Activated effector memory CD4-positive, alpha-beta T cell treated with anti-CD3 and anti-CD28 coated beads, Interleukin-2, amount 50 U/mL, for 16 hours (primary cell): ENCODE measurements at regions not wholly inside any gene's neighbourhood (a gene's known extent, or its start where the extent isn't known, plus 50 kb on each side); places are given as distances from the start of the nearest gene placed in this dataset.
"Not testable (repeated sequence)": the region's sequence is repeated elsewhere in the genome, so short reads cannot be mapped to it uniquely, and the experiment has no call there.

Experiments used
- DNase-seq: peaks from one replicate; pipeline ENCODE4 v3.0.0-alpha.2; 2020

DNA sequence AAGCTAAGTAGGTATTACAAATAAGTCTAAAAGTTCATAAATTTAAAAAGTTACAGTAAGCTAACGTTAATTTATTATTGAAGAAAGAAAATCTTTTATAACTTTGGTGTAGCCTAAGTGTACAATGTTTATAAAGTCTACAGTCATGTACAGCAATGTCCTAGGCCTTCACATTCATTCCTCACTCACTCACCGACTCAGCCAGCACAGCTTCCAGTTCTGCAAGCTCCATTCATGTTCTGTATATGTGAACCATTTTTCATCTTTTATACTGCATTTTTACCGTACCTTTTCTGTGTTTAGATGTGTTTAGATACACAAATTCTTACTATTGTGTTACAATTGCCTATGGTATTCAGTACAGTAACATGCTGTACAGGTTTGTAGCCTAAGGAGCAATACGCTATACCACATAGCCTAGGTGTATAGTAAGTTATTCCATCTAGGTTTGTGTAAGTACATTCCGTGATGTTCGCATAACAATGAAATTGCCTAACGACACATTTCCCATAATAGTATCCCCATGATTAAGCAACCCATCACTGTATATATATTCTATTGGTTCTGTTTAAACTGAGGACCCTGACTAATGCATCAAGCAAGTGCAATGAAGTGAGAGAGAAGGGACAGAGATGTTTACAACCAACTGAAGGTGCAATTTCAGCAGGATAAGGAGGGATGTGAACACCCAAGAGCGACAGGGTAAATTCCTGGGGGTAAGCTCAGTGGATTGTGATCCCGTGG, 88.9 kb upstream of the TRIO start:
- no peak for DNase-seq

DNA sequence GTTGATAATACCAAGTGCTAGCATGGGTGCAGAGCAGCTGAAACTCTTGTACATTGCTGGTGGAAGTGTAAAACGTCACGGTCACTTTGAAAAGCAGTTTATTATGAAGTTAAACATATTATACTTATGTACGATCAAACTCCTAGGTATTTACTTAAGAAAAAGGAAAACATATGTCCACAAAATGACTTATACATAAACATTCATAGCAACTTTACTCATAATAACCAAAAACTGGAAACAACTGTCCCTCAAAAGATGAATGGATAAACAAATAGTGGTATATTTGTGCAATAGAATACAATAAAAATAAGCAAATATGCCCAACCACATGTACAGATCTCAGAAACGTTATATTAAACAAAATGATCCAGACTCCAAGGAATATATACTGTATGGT, 92.3 kb upstream of the TRIO start:
- no peak for DNase-seq

DNA sequence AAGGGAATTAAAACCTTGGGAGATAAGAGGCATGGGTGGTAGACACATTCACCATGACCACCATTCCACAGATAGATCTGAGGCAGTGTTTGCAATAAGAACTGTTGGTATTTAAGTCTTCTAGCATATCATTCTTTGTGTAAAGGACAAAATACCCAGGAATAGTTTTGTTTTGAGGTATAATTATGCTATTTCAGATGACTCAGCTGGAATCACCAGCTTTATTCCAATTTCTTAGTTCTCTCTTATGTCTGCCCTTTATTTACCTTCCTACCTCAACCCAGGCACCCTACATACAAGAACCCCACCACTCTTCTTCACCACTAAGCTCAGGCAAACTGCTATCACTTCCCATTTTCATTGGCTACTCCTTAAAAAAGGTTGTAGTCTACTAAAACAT, 94.7 kb upstream of the TRIO start:
- no peak for DNase-seq

DNA sequence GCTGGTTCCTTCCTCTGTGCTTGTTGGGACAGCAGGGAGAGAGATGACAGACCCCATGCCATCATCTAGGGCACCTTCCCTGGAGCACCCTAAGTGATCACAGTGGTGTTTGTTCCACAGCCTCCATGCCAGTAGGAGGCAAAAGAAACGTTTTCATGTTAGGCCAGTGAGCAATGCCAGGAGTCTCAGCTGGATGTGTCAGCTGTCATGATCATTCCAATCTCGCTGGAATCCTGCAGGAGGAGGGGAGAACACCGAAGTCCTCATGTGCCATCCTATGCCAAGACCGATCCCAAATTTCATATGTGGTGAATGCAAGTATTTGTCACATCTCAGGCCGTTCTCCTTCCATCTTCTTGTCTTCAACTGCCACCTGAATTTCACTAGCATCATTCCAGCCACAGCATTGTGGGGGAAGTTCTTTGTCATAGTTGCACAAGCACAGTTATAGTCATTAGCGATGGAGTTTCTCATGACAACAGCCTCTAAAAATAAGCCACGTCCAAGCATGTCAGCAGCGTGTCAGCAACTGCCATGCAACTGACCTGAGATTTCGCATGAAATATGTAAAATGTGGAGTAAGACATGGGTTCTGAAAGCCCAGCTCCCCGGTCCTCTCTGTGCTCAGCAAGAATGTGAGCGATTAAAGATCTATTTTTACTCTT, 97.2 kb upstream of the DNAH5 start:
- no peak for DNase-seq

DNA sequence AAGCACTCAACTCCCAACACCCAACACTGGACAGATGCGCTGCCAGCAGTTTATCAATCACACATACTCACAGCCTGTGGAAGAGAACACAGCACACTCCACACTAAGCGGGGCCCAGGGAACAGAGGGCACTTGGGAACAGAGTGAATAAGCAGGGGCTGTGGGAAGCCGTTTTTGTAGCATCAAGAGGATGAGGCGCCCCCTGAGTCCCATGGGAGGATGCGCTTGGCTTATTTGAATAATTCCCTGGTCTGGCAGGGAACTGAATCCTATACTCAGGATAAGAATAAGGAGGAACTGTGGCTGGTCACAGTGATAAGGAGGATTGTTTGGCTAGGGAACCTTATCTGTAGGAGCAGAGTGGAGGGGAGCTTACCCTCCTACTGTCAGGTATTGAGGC, 96.1 kb upstream of the DNAH5 start:
- no peak for DNase-seq

DNA sequence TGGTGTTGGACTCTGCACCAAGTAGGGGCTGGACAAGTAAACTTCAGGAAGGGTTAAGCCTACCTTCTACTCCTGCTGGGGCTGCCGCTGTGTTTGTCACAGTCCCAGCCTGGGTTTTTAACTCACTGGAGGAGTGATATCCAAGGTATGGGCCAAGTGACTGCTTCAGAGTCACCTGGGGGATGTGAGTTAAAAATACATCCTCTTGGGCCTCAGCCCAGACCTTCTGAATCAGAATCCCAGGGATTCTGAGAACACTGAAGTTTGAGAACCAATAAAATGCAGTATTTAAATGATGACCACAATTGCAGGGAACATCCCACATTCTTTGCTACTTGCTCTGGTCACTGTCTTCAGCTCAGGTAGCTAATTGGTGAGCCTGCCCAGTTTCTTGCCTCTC, 95.1 kb upstream of the DNAH5 start:
- DNase-seq, result no peak

DNA sequence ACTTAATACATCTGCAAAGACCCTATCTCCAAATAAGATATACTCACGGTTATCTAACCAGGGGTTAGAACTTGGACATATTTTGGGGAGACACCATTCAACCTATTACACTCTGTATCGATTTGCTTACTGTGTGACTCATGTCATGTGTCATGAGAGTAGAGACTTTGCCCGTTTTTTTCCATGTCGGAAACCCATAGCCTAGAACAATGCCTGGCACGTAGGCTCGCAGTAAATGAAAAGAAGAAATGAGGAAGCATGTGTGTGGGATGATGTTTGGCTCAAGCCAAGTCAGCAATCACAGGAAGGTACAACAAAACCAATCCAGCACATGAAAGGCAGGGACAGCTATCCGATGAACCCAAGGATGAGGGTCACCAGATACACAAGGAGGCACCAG, 94.6 kb upstream of the DNAH5 start:
- no peak for DNase-seq

DNA sequence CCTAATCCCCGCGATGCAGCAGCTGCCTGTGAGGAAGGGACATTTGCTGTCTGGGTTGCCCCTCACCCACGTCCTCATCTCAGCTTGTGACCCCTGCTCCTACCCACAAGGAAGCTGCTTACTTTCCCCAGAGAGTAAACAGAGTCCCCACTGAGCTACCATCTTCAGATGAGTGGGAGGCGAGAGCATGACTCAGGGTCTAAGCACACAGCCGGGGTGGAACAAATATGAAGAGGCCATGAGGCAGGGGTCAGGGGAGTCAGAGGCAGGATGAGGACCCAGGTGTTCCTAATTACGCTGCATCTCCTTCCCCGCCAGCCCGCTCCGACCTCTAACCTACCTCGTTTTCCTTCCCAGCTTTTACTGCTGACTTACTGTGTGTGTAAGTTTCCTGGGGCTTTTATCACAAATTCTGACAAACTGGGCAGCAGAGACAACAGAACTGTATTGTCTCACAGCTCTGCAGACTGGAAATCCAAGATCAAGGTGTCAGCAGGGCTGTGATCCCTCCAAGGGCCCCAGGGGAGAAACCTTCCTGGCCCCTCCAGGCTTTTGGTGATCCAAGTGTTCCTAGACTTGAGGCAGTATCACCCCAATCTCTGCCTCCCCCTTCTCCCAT, 94.0 kb upstream of the DNAH5 start:
- no peak for DNase-seq

DNA sequence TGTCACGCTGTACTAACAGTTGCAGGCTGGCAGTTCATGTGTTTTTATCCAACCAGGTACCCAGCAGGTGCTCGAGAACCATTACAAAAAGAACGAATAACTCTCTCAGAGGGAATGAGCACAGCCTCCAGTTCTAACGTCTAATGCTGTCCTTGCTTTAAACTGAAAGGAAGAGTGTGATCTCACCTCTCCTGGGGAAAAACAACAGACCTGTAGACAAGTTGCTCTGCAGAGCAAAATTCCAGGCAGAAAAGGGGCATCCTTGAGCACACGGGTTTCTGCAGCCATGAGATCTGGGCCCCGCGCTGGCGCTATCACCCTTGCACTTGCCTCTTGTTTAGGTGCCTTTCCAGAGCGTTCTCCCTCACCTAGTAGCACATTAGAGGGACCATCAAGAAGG, 92.5 kb upstream of the DNAH5 start:
- no peak for DNase-seq

DNA sequence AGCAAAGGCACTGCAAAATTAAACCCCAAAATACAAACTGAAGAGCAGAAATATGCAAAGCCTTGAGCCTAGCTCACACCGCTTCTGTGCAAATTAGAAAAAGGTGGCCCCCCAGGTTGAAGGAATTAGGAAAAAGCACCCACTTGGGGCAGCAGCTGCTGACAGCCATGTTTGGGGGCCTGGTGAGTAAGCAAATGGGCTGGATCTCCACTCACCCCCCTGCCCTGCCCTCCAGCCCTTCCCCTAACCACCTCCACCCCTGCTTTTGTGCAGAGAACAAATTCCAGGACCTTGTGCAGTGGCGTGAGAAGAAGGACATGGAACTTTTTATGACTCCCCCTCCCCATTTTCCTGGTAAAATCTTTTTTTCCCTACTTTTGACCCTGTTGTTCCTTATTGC, 92.0 kb upstream of the DNAH5 start:
- no peak for DNase-seq

DNA sequence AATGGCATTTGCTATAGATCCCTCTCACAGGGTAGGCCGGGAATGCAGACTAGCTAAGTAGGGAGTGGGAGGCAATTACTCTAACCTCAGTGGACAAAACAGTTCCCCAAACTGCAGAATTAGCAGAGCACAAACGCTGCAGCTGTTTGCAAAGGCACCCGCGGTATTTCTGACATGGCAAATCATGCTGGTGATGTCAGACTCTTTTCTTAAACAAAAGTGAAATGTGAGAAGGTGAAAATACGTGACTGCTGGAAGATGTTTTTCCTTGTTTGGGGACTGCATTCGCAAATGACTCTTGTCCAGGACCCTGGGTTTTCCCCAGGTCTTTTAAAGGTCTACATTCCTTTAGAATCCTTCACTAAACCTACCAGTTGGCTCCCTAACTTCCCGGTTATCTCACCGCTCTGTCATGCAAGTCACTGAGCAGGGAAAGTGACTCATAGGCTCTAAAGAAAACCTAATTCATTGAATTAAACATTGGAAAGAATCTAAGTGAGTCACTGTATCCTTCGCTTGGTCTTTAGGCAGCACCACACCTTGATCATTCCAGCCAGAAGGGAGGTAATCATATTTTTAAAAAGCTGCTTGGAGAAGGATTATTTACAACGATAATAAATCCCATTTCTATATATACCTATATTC, 91.5 kb upstream of the DNAH5 start:
- DNase-seq, result no peak

DNA sequence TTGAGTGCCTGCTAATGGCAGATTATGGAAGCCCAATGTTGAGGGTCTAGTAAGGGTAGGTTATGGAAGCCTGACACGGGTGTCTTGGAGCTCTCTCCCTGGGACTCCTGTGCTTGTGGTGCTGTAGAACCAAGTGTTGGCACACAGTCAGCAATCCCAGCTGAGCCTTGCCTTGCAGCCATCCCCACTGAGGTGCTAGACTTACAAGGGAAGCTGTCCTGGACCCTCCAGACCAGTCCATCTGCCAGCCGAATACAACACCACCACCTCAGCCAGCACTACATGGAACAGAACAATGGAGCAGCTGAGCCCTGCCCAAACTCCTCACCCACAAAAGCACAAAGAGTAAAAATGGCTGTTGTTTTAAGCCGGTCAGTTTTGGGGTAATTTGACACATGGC, 90.5 kb upstream of the DNAH5 start:
- DNase-seq, result no peak

DNA sequence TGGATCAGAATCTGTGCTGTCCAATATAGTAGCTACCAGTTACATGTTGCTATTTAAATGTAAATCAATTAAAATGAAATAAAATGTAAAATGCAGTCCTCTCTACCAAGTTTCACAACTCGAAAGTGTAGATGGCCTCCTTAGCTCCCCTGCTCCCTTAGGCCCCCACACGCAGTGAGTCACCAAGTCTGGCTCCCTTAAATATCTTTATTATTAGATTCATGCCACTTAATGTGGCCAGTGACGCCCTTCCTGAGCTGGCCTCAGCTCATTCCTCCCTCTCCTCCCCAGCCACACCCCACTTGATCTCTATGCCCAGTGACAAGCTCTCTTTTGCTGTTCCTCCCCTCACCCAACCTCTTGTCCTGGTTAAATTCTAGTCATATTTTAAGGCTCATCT, 88.4 kb upstream of the DNAH5 start:
- DNase-seq, result no peak

DNA sequence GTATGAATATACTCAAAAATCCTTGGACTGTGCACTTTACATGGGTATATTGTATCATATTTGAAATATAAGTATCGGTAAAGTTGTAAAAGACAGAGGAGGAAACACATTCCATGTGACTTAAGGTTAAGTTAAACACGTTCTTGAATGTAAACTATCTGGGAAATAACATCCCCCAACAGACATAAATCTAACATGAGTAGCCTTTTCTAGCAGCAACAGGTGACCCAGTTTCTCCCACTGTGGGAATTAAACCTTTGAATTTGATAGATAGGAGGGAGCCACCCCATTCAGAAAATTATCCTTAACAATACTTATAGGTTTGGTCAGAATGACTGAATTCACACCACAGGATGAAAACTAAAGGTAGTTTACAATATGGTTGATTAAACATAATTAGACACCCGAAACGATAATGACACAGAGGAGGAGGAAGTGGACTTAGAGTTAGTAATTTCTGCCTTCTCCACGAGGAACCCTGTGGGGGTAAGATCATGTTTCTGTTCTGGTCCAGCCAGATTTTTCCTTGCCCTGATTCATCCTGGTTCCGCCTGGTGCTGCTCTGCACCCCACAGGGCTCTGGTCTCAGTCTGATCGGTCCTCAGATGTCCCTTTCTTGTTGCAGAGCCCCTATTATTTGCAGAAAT, 84.6 kb upstream of the DNAH5 start:
- no peak for DNase-seq

DNA sequence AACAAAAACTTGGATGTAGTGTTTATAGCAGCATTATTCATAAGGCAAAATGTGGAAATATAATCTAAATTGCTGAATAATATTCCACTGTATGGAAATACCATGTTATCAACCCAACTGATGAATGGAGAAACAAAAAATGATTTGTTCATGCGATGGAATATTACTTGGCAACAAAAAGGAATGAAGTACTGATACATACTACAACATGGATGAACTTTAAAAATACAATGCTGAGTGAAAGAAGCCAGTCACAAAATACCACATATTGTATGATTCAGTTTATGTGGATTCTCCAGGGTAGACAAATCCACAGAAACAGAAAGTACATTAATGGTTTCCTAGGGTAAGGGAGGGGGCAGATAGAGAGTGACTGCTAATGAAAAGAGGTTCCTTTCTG, 83.7 kb upstream of the DNAH5 start:
- DNase-seq, result no peak

DNA sequence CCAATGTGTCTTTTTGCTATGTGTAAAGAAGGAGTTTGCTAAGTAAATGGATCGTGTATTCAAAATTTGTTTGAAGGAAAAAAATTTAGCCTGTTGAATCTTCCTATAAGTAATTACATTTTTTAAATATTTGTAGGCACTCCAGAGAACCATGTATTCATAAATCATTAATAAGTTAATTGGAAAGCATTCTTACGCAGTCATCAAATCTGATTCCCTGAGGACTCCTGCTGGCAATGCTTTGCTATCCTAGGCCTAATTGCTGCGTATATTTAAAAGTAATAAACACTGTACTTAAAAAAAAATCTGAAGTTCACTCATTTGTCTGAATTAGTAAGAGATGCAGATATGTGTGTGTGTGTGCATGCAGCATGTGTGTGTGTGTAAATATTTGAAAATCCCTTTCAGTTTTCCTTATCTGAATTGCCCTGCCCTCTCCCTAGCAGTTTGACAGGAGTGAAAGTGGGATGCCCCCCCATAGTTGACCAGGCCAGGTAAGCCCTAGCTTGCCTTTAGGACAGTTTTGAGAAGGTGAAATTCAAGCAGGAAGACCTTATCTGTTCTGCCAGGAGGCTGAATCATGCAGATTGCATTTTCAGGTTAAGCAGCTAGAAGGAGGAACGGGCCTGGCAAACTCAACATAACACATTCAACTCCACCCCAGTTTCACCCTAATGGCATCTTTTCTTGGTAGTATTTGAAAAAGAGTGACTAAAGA, 81.2 kb upstream of the DNAH5 start:
- no peak for DNase-seq

DNA sequence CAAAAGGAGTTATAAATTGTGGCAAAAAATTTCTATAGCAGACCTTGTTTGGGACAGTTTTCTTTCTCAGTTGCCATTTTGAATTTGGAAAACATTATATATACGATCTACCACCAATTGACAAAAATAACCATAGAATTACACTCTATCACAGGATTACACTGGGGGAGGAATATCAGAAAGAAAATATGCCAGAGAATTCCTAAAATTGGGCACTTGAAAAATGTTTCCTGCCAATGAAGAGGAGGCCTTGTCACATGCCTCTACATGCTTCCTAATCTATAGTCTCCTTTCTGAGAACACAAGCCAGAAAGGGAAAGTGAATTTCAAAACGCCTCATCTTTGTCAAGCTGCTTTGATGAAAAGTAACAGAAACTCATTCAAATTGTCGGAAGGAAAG, 78.5 kb upstream of the DNAH5 start:
- no peak for DNase-seq

DNA sequence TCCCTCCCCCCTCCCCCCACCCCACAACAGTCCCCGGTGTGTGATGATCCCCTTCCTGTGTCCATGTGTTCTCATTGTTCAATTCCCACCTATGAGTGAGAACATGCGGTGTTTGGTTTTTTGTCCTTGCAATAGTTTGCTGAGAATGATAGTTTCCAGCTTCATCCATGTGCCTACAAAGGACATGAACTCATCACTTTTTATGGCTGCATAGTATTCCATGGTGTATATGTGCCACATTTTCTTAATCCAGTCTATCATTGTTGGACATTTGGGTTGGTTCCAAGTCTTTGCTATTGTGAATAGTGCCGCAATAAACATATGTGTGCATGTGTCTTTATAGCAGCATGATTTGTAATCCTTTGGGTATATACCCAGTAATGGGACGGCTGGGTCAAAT, 76.5 kb upstream of the DNAH5 start:
- DNase-seq, result not testable (repeated sequence)

DNA sequence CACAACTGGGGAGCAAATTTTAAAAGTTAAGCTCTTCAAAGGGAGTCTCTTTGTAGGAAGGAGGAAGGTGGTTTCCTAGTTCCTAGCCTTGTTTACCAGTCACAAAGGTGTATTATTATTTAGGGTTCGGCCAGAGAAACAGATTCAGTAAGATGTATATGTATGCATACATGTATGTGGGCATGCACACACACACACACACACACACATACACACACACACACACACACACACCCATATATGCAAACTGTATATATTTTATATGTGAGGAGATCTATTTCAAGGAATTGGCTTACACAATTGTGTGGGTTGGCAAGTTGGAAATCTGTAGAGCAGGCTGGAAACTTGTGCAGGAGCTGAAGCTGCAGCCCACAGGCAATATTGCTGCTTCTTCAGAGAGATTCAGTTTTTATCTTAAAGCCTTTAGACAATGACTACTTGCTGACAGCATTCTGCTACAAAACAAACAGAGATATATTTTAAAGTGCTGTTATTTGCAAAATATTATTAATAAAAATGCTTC, 75.3 kb upstream of the DNAH5 start:
- no peak for DNase-seq

DNA sequence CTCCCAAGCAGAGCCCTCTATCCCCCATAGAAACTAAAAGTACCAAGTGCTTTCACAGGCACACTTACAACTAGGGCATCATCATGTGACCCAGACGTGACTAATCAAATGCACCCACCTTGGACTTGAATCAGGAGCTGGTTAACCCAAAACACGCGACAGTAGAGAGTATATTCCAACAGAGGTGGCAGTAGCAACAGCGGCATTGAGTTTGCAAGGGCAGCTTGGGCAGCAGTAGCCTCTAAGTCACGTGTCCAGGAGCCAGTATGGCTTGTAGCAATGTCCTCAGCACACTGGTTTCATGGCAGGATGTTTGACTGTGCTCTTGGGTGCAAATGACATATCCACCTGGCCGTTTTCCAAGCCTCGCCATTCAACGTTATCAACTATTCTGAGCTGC, 73.4 kb upstream of the DNAH5 start:
- DNase-seq, result no peak

DNA sequence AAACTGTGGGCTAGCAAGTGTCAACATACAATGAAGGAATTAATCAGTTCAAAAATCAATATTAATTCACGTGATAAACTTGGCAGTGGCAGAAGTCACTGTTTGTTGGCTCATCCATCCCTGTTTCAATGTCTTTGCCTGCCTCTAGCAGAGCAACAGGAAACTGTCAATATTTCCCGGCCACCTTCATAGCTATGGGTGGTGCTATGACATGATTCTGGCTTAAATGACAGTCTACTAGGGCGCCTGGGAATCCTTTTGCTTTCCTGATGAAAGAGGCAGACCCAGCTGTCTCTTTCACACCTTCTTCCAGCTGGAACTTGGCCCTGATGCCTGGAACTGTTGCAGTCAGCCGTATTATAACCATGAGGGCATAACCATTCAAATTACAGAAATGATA, 72.1 kb upstream of the DNAH5 start:
- DNase-seq, result no peak
